Astrocyte of the cerebellum (primary cell): ENCODE measurements at regions not wholly inside any gene's neighbourhood (a gene's known extent, or its start where the extent isn't known, plus 50 kb on each side); places are given as distances from the start of the nearest gene placed in this dataset.
"Not testable (repeated sequence)": the region's sequence is repeated elsewhere in the genome, so short reads cannot be mapped to it uniquely, and the experiment has no call there.

Experiments used
- DNase-seq: peaks from one replicate; pipeline ENCODE4 v3.0.0-alpha.2; 2011; ENCODE audit warnings: low read depth
- H3K4me3 ChIP-seq: 2 replicates; pipeline ENCODE4 v1.5.1; 2011; ENCODE audit warnings: mild to moderate bottlenecking, low read depth, low read length, moderate library complexity
- CTCF ChIP-seq: IDR thresholded peaks from 2 replicates; pipeline ENCODE4 v1.5.1; 2012; ENCODE audit warnings: low read length, low read depth, moderate library complexity, mild to moderate bottlenecking; ENCODE audit errors: missing control alignments
- in situ Hi-C: cut with HindIII; loops from 2 replicates; pipeline ENCODE4 v1.10.0; 2017; ENCODE audit warnings: low sequenced_read_pairs

- TF ChIP-seq CTCF = no peak
- no peak overlapping the region for H3K4me3 ChIP-seq
- no peak for DNase-seq
- in situ Hi-C loops = loop anchor here (5.0 kb wide), 1 partner anchor 62 kb away; no protein-coding TSS in a partner anchor
Observed at GRCh38 chr14:101289911-101290310, 271.4 kb upstream of the DIO3 start.

GRCh38 chr14:101290611-101291010 lies 270.7 kb upstream of the DIO3 start:
- in situ Hi-C loops = no loop called here

GRCh38 chr14:101291390-101291789 lies 269.9 kb upstream of the DIO3 start:
- no peak for TF ChIP-seq CTCF
- in situ Hi-C loops = no loop called here
- no peak for DNase-seq
- no peak overlapping the region for H3K4me3 ChIP-seq

More at GRCh38 chr14:101290611-101291010, 270.7 kb upstream of the DIO3 start:
- DNase-seq = no peak
- H3K4me3 ChIP-seq = no peak overlapping the region
- TF ChIP-seq CTCF = no peak

- DNase-seq = no peak
- no peak overlapping the region for H3K4me3 ChIP-seq
- TF ChIP-seq CTCF = no peak
- in situ Hi-C loops = no loop called here
Observed at GRCh38 chr14:101292448-101292847, 268.8 kb upstream of the DIO3 start.

GRCh38 chr14:101293605-101294004 lies 267.7 kb upstream of the DIO3 start:
- no peak for DNase-seq
- H3K4me3 ChIP-seq = no peak overlapping the region
- no peak for TF ChIP-seq CTCF
- in situ Hi-C loops = no loop called here

GRCh38 chr14:101294136-101294535 lies 267.2 kb upstream of the DIO3 start:
- TF ChIP-seq CTCF = no peak
- H3K4me3 ChIP-seq = no peak overlapping the region
- DNase-seq = no peak
- in situ Hi-C loops = no loop called here

- DNase-seq, H3K4me3 ChIP-seq, in situ Hi-C loops: not testable (repeated sequence)
Observed at GRCh38 chr14:101299781-101300180, 261.5 kb upstream of the DIO3 start.
